IMR-90 (cell line): ENCODE measurements at regions not wholly inside any gene's neighbourhood (a gene's known extent, or its start where the extent isn't known, plus 50 kb on each side); places are given as distances from the start of the nearest gene placed in this dataset.

Experiments used
- ATAC-seq: fragments of 200-7000 bp; cut with Tn5 transposase; 2 replicates; pipeline ENCODE4 v1.9.1; 2020; ENCODE audit warnings: low read depth, mild to moderate bottlenecking, moderate library complexity
- BruUV-seq: library from RNA; stranded (reverse); fragments of 400-500 nt; replicated peaks from 2 replicates; lab custom pipeline; 2021; lab: Mats Ljungman, UMichigan
- CTCF ChIA-PET: fragments of 300-600 bp; formaldehyde crosslinking; extraction: SDS; loops from one replicate; lab custom pipeline; 2021; ENCODE audit warnings: antibody characterized with exemption; lab: Yijun Ruan, JAX
- POLR2A ChIA-PET: fragments of 300-600 bp; sonication (Branson Sonifier 250); formaldehyde crosslinking; loops from one replicate; lab custom pipeline; 2022; ENCODE audit warnings: antibody characterized with exemption; ENCODE audit not compliant: unreplicated experiment; lab: Charles Lee
- DNase-seq: peaks from one replicate; pipeline ENCODE4 v3.0.0; 2013
- H2AFZ ChIP-seq: replicated peaks from 2 replicates; pipeline ENCODE3; 2013; ENCODE audit warnings: low read length, mild to moderate bottlenecking; ENCODE audit not compliant: poor library complexity
- H2AK5ac ChIP-seq: 2 replicates; pipeline ENCODE4 v1.6.1; 2013; ENCODE audit warnings: low read depth, low read length, inconsistent platforms
- H2AK9ac ChIP-seq: replicated peaks from 2 replicates; pipeline ENCODE3; 2013; ENCODE audit warnings: mild to moderate bottlenecking, low read depth, low read length, moderate library complexity; ENCODE audit not compliant: poor library complexity
- H2BK120ac ChIP-seq: 2 replicates; pipeline ENCODE4 v1.6.1; 2013; ENCODE audit warnings: low read depth, low read length, inconsistent platforms
- H2BK15ac ChIP-seq: 3 replicates; pipeline ENCODE4 v1.6.1; 2013; ENCODE audit warnings: low read depth, low read length, inconsistent platforms
- H2BK20ac ChIP-seq: 2 replicates; pipeline ENCODE4 v1.6.1; 2013; ENCODE audit warnings: low read depth, mild to moderate bottlenecking, inconsistent platforms, low read length, moderate library complexity
- H2BK5ac ChIP-seq: 2 replicates; pipeline ENCODE4 v1.6.1; 2013; ENCODE audit warnings: mild to moderate bottlenecking, low read depth, low read length, inconsistent platforms; ENCODE audit not compliant: poor library complexity, severe bottlenecking
- H3K14ac ChIP-seq: replicated peaks from 2 replicates; pipeline ENCODE4 v1.6.1; 2013; ENCODE audit warnings: low read depth, low read length, inconsistent platforms
- H3K18ac ChIP-seq: 2 replicates; pipeline ENCODE4 v1.6.1; 2013; ENCODE audit warnings: low read depth, low read length, control low read depth
- H3K23ac ChIP-seq: 2 replicates; pipeline ENCODE4 v1.6.1; 2013; ENCODE audit warnings: low read depth, low read length, inconsistent platforms
- H3K27ac ChIP-seq: 2 replicates; pipeline ENCODE4 v1.5.1; 2013; ENCODE audit warnings: mild to moderate bottlenecking, control low read depth, low read length; ENCODE audit not compliant: insufficient read depth
- H3K27me3 ChIP-seq: 2 replicates; pipeline ENCODE4 v1.6.1; 2013; ENCODE audit warnings: low read length; ENCODE audit not compliant: control insufficient read depth, insufficient read depth
- H3K36me3 ChIP-seq: 2 replicates; pipeline ENCODE4 v1.6.1; 2013; ENCODE audit warnings: low read length, mixed read lengths; ENCODE audit not compliant: control insufficient read depth, insufficient read depth
- H3K4ac ChIP-seq: 2 replicates; pipeline ENCODE4 v1.6.1; 2013; ENCODE audit warnings: low read depth, low read length, inconsistent platforms
- H3K4me1 ChIP-seq: 2 replicates; pipeline ENCODE4 v1.6.1; 2013; ENCODE audit warnings: low read length, mixed read lengths; ENCODE audit not compliant: control insufficient read depth, insufficient read depth
- H3K4me2 ChIP-seq: 2 replicates; pipeline ENCODE4 v1.6.1; 2013; ENCODE audit warnings: low read depth, mild to moderate bottlenecking, control low read depth, low read length, moderate library complexity
- H3K4me3 ChIP-seq: 2 replicates; pipeline ENCODE4 v1.5.1; 2013; ENCODE audit warnings: low read depth, mild to moderate bottlenecking, control low read depth, low read length, moderate library complexity; ENCODE audit not compliant: insufficient read depth
- H3K56ac ChIP-seq: 2 replicates; pipeline ENCODE4 v1.6.1; 2013; ENCODE audit warnings: low read length, inconsistent platforms; ENCODE audit not compliant: insufficient read depth; ENCODE audit errors: extremely low read depth
- H3K79me1 ChIP-seq, 2 experiments: 2 replicates each; pipeline ENCODE4 v1.6.1; 2013; ENCODE audit warnings: low read length in 2 of 2, inconsistent platforms in 1 of 2, low read depth in 1 of 2
- H3K9ac ChIP-seq: 2 replicates; pipeline ENCODE4 v1.6.1; 2013; ENCODE audit warnings: low read depth, low read length, control low read depth
- H3K9me1 ChIP-seq: 2 replicates; pipeline ENCODE4 v1.6.1; 2013; ENCODE audit warnings: low read length, inconsistent platforms; ENCODE audit not compliant: insufficient read depth
- H3K9me3 ChIP-seq: 2 replicates; pipeline ENCODE4 v1.6.1; 2013; ENCODE audit warnings: low read length; ENCODE audit not compliant: control insufficient read depth, insufficient read depth
- H4K20me1 ChIP-seq: 2 replicates; pipeline ENCODE4 v1.6.1; 2013; ENCODE audit warnings: low read length, inconsistent platforms; ENCODE audit not compliant: insufficient read depth
- H4K5ac ChIP-seq: 2 replicates; pipeline ENCODE4 v1.6.1; 2013; ENCODE audit warnings: mild to moderate bottlenecking, low read depth, low read length, control low read depth
- H4K8ac ChIP-seq, 2 experiments: 2 replicates each; pipeline ENCODE4 v1.6.1; 2013; ENCODE audit warnings: low read depth in 2 of 2, low read length in 2 of 2, control low read depth in 1 of 2, inconsistent platforms in 1 of 2
- H4K91ac ChIP-seq: 2 replicates; pipeline ENCODE4 v1.6.1; 2013; ENCODE audit warnings: low read depth, low read length, inconsistent platforms; ENCODE audit not compliant: insufficient read depth
- WGBS, 2 experiments: methylation state at CpG; one replicate each; pipeline versions ENCODE4 v1.1.5 to v1.1.7; 2013; ENCODE audit warnings: missing lambda C conversion rate in 2 of 2; ENCODE audit not compliant: insufficient read length in 1 of 2; ENCODE audit errors: extremely low coverage in 2 of 2; 5-methylcytosine and 5-hydroxymethylcytosine counted together
- dilution Hi-C: fragments of 300-500 bp; cut with HindIII; formaldehyde crosslinking; loops from one replicate; pipeline ENCODE4 v1.14.3; 2018; ENCODE audit warnings: low sequenced_read_pairs; ENCODE audit not compliant: unreplicated experiment
- in situ Hi-C: fragments of 300-500 bp; cut with MboI; formaldehyde crosslinking; loops from 3 replicates; pipeline ENCODE4 v1.14.3; 2019; ENCODE audit warnings: low sequenced_read_pairs, inconsistent platforms, mixed read lengths
- intact Hi-C: fragments of 100-400 bp; cut with micrococcal nuclease; formaldehyde crosslinking; loops from 2 replicates; pipeline ENCODE4 v1.10.0; 2022
- TF ChIP-seq, protein P1 (sequence below): fragments of 150-350 bp; IDR thresholded peaks from 2 replicates; pipeline ENCODE4 v1.6.1; 2016; ENCODE audit warnings: low read depth, mild to moderate bottlenecking, low read length, moderate library complexity, borderline replicate concordance

DNA sequence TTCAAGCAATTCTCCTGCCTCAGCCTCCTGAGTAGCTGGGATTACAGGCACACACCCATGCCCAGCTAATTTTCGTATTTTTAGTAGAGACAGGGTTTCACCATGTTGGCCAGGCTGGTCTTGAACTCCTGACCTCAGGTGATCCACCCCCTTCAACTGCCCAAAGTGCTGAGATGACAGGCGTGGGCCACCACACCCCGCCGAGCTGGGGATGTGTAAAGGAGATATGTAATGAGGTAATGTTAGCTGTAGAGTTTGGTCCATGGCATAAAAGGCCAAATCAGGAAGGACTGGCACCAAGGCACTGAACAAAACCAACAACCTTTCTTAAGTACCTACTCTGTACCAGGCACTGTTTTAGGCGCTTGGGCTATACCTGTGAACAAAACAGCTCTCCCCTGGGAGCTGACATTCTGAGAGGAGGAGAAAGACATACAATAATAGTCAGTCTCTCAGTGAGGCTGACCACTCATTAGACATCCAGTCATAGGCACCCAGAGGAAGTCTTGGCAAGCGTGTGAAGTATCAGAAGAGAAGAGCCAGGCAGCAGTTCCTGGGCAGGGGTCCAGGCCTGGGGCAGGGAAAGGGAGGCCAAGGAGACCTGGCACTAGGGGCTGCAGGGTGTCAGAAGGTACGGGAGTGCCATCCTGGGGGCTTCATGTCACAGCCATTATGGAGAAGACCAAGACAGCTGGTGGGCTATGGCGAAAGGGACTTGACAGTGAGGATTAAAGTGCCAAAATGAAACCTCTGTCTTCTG lies 164.8 kb upstream of the DTNBP1 start:
- H3K14ac ChIP-seq: no peak overlapping the region
- intact Hi-C loops (no loop called here), in situ Hi-C loops (no loop called here), dilution Hi-C loops (no loop called here)
- H4K5ac ChIP-seq: no peak overlapping the region
- H4K20me1 ChIP-seq: no peaks in the 10 kb centered on the region
- H4K8ac ChIP-seq: no peak overlapping the region
- CTCF ChIA-PET: no interaction called here
- H4K91ac ChIP-seq: no peak overlapping the region
- no peak overlapping the region for H2BK20ac ChIP-seq
- WGBS, 2 experiments: 67% methylated on average over 1 of the region's 8 CpGs; no CpG with 5 or more reads in 1 of the 2 experiments
- no peak overlapping the region for H3K56ac ChIP-seq
- H3K9me1 ChIP-seq: no peaks in the 10 kb centered on the region
- no peak overlapping the region for H3K4me2 ChIP-seq
- no peak overlapping the region for H3K4ac ChIP-seq
- H3K4me3 ChIP-seq: no peak overlapping the region
- no peak overlapping the region for H2BK5ac ChIP-seq
- TF ChIP-seq, protein P1, sequence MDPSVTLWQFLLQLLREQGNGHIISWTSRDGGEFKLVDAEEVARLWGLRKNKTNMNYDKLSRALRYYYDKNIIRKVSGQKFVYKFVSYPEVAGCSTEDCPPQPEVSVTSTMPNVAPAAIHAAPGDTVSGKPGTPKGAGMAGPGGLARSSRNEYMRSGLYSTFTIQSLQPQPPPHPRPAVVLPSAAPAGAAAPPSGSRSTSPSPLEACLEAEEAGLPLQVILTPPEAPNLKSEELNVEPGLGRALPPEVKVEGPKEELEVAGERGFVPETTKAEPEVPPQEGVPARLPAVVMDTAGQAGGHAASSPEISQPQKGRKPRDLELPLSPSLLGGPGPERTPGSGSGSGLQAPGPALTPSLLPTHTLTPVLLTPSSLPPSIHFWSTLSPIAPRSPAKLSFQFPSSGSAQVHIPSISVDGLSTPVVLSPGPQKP: no peak
- DNase-seq (no peak), ATAC-seq (no peak)
- no peaks in the 10 kb centered on the region for H3K79me1 ChIP-seq
- H3K27me3 ChIP-seq: peaks cover 1% of the 10 kb centered on the region; the same call in 1 of the 2 replicates
- no peak overlapping the region for H3K27ac ChIP-seq
- no TSS peak for BruUV-seq
- H2AK5ac ChIP-seq: no peak overlapping the region
- H2BK15ac ChIP-seq: no peak overlapping the region
- H3K9me3 ChIP-seq: no peaks in the 10 kb centered on the region
- no peak overlapping the region for H3K9ac ChIP-seq
- POLR2A ChIA-PET: no interaction called here
- no peak overlapping the region for H2BK120ac ChIP-seq
- no peak overlapping the region for H2AFZ ChIP-seq
- no peaks in the 10 kb centered on the region for H3K4me1 ChIP-seq
- no peak overlapping the region for H3K18ac ChIP-seq
- H3K36me3 ChIP-seq: no peaks in the 10 kb centered on the region
- H3K23ac ChIP-seq: no peak overlapping the region
- H2AK9ac ChIP-seq: no peak overlapping the region
